ENCODE measurements at regions not wholly inside any gene's neighbourhood (a gene's known extent, or its start where the extent isn't known, plus 50 kb on each side); places are given as distances from the start of the nearest gene placed in this dataset.
"Not testable (repeated sequence)": the region's sequence is repeated elsewhere in the genome, so short reads cannot be mapped to it uniquely, and the experiment has no call there.

GRCh38 chr20:30581839-30582238 is 675.6 kb upstream of the DEFB115 start:
- DNase-seq; intact Hi-C loops (cut with DNase I): not testable (repeated sequence)

DNA sequence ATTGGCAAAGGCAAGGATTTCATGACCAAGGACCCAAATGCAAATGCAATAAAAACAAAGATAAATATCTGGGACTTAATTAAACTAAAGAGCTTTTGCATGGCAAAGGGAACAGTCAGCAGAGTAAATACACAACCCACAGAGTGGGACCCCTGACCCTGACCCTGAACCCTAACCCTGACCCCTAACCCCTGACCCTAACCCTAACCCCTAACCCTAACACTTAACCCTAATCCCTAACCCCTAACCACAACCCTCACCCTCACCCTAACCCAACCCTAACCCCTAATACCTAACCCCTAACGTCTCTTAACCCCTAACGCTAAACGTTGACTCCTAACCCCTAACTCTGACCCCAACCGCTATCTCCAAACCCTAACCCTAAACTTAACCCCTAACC is 673.1 kb upstream of the DEFB115 start:
- DNase-seq; intact Hi-C loops (cut with DNase I): not testable (repeated sequence)

DNA sequence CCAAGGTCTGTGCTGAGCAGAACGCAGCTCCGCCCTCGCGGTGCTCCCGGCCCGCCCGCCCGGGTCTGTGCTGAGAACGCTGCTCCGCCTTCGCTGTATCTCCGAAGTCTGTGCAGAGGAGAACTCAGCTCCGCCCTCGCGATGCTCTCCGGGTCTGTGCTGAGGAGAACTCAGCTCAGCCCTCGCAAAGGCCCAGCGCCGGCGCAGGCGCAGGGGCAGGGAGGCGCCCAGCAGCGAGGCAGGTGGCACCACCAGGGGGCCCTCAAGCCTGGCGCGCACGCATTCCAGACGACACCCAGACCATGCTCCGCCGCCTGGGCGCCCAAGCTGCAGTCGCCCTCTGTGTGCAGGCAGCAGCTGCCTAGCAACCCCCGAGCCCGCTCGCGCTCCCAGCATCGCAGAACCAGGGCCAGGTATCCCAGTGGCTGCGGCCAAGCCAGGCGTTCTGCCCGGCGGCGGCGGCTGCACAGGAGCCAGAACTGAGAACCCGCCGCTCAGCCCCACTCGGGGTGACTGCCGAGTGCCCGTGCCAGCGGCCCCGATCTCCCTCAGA is 672.1 kb upstream of the DEFB115 start:
- intact Hi-C loops (cut with DNase I): not testable (repeated sequence)
- DNase-seq: peak in 8 of 10 donors; percentile 38 to 97 (median 78)

- intact Hi-C loops (cut with DNase I): not testable (repeated sequence)
- DNase-seq: peak in 5 of 10 donors; percentile 21 to 85 (median 29)
Observed at GRCh38 chr20:30586178-30586577, 671.3 kb upstream of the DEFB115 start.

GRCh38 chr20:30593572-30593971 is 663.9 kb upstream of the DEFB115 start:
- no peak for DNase-seq
- intact Hi-C loops (cut with DNase I): no loop called here

GRCh38 chr20:30594112-30594511 is 663.4 kb upstream of the DEFB115 start:
- peak in 2 of 10 donors; percentile 73 to 84 for DNase-seq
- intact Hi-C loops (cut with DNase I): no loop called here

- no peak for DNase-seq
- intact Hi-C loops (cut with DNase I): no loop called here
Observed at GRCh38 chr20:30595698-30596097, 661.8 kb upstream of the DEFB115 start.

GRCh38 chr20:30597429-30597828 is 660.0 kb upstream of the DEFB115 start:
- DNase-seq; intact Hi-C loops (cut with DNase I): not testable (repeated sequence)

GRCh38 chr20:30598460-30599230 is 658.8 kb upstream of the DEFB115 start:
- intact Hi-C loops (cut with DNase I): no loop called here
- no peak for DNase-seq

- intact Hi-C loops (cut with DNase I): no loop called here
- no peak for DNase-seq
Observed at GRCh38 chr20:30599990-30600389, 657.5 kb upstream of the DEFB115 start.

DNA sequence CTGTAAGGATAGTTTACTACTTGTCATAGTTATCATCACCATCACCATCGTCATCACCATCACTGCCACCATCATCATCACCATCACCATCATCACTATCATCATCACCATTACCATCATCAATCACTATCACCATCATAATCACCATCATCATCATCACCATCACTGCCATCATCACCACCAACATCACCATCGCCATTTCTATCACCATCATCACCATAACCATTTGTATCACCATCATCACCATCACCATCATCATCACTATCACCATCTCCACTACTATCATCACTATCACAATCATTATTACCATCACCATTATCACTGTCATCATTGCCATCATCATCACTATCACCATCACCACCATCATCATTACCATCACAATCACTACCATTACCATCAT is 655.5 kb upstream of the DEFB115 start:
- DNase-seq: no peak
- intact Hi-C loops (cut with DNase I): no loop called here

DNA sequence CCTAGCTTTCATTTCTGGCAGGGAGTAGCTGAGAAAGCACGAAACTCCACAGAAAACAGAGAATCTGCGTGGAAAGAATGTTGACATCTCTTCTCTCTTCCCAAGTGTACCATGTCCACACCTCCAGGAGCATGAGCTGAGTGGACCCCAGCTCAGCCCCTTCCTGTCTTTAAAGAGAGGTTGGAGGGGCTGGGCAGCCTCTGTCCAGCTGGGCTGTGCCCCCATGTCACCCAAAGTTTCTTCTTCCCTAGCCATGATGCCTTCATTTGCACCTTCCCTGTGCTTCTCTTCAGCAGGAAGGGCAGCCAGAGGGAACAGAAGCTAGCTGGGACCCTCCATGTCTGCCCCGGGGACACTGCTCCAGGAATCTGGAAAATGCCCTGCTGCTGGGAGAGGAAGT is 655.0 kb upstream of the DEFB115 start:
- intact Hi-C loops (cut with DNase I): no loop called here

GRCh38 chr20:30606990-30607389 is 650.5 kb upstream of the DEFB115 start:
- intact Hi-C loops (cut with DNase I): no loop called here
- no peak for DNase-seq

More for the DNA sequence above, 655.0 kb upstream of the DEFB115 start:
- DNase-seq: no peak

GRCh38 chr20:30610029-30610693 is 647.3 kb upstream of the DEFB115 start:
- intact Hi-C loops (cut with DNase I): no loop called here
- DNase-seq: no peak

DNA sequence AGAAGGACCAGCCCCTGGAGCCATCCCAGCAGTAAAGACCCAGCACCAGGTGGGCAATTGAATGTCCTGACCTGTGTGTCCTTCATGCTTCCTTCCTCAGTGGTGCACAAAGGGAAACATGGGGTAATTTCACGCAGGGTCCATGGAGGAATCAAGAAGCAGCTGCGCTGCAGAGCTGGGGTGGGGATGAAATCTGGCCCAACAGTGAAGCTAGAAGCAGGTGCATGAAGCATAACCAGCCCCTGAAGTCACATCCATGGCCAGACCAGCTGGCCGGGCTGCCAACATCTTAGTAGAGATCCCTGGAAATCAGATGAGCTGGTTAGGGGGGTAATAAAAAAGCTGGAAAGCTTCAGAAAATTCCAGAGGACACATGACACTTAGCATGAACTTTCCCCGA is 646.7 kb upstream of the DEFB115 start:
- intact Hi-C loops (cut with DNase I): no loop called here
- no peak for DNase-seq

- intact Hi-C loops (cut with DNase I): no loop called here
- no peak for DNase-seq
Observed at GRCh38 chr20:30611239-30611984, 646.1 kb upstream of the DEFB115 start.

GRCh38 chr20:30612344-30612743 is 645.1 kb upstream of the DEFB115 start:
- no peak for DNase-seq
- intact Hi-C loops (cut with DNase I): no loop called here

- DNase-seq; intact Hi-C loops (cut with DNase I): not testable (repeated sequence)
Observed at GRCh38 chr20:30621346-30621745, 636.1 kb upstream of the DEFB115 start.

DNA sequence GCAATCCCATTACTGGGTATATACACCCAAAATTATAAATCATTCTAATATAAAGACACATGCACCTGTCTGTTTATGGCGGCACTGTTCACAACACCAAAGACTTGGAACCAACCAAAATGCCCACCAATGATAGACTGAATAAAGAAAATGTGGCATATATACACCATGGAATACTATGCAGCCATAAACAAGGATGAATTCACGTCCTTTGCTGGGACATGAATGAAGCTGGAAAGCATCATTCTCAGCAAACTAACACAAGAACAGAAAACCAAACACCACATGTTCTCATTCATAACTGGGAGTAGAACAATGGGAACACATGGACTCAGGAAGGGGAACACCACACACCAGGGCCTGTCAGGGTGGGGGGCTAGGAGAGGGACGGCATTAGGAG is 633.2 kb upstream of the DEFB115 start:
- intact Hi-C loops (cut with DNase I); DNase-seq: not testable (repeated sequence)

- intact Hi-C loops (cut with DNase I): not testable (repeated sequence)
- peak in 2 of 10 donors; percentile 89 for DNase-seq
Observed at GRCh38 chr20:30629376-30629775, 628.1 kb upstream of the DEFB115 start.

DNA sequence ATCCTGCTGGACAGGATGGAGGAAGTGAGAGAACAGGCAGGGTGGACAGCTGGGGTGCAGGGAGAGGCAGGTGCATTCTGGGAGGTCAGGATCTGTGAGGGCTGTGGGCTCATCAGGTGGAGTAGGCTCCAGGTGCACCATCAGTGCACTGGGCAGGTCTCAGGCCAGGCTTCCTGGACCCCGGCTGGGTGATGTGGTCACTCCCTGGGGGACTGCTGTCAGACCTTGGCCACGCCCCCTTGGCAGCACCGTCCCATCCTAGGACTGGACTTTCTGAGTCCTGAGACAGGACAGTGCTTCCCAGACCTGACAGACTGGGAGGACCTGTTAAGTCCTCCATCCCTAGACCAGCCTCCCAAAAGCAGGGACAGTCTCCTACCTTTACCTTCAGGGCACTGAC is 626.7 kb upstream of the DEFB115 start:
- intact Hi-C loops (cut with DNase I): no loop called here
- DNase-seq: peak in 2 of 10 donors; percentile 74 to 80
